HEK293T (cell line): ENCODE measurements at regions not wholly inside any gene's neighbourhood (a gene's known extent, or its start where the extent isn't known, plus 50 kb on each side); places are given as distances from the start of the nearest gene placed in this dataset.

Experiments used
- CTCF ChIA-PET: fragments of 350-600 bp; formaldehyde crosslinking; extraction: SDS; loops from one replicate; lab custom pipeline; 2021; ENCODE audit warnings: antibody characterized with exemption, inconsistent platforms; lab: Yijun Ruan, JAX
- POLR2A ChIA-PET: fragments of 350-600 bp; formaldehyde crosslinking; extraction: SDS; loops from one replicate; lab custom pipeline; 2020; ENCODE audit warnings: antibody characterized with exemption, inconsistent platforms; lab: Yijun Ruan, JAX
- DNase-seq: peaks from one replicate; pipeline ENCODE4 v3.0.0; 2012; ENCODE audit warnings: mixed read lengths; ENCODE audit errors: extremely low spot score
- ARNT ChIP-seq: fragments of 450-650 bp; IDR thresholded peaks from 2 replicates; pipeline ENCODE4 v1.6.1; 2017; ENCODE audit warnings: mild to moderate bottlenecking
- BHLHE40 ChIP-seq: fragments of 450-650 bp; IDR thresholded peaks from 2 replicates; pipeline ENCODE4 v1.6.1; 2016; ENCODE audit warnings: mild to moderate bottlenecking, moderate library complexity, borderline replicate concordance
- CTBP1 ChIP-seq: fragments of 450-650 bp; IDR thresholded peaks from 2 replicates; pipeline ENCODE4 v1.6.1; 2016; ENCODE audit warnings: borderline replicate concordance
- ELF4 ChIP-seq: fragments of 450-650 bp; IDR thresholded peaks from 2 replicates; pipeline ENCODE4 v1.6.1; 2017; ENCODE audit warnings: antibody characterized with exemption
- FOXA1 ChIP-seq: fragments of 450-650 bp; IDR thresholded peaks from 2 replicates; pipeline ENCODE4 v1.6.1; 2016; ENCODE audit warnings: mild to moderate bottlenecking
- FOXK2 ChIP-seq: fragments of 450-650 bp; IDR thresholded peaks from 2 replicates; pipeline ENCODE4 v1.6.1; 2016; ENCODE audit warnings: mild to moderate bottlenecking
- FOXM1 ChIP-seq: fragments of 450-650 bp; IDR thresholded peaks from 2 replicates; pipeline ENCODE4 v1.6.1; 2017; ENCODE audit warnings: mild to moderate bottlenecking, borderline replicate concordance
- HDGF ChIP-seq: fragments of 450-650 bp; IDR thresholded peaks from 2 replicates; pipeline ENCODE4 v1.6.1; 2017; ENCODE audit warnings: antibody characterized with exemption, borderline replicate concordance
- L3MBTL2 ChIP-seq: fragments of 450-650 bp; conservative IDR thresholded peaks from 2 replicates; pipeline ENCODE4 v1.6.1; 2016; ENCODE audit warnings: mild to moderate bottlenecking
- LEF1 ChIP-seq: fragments of 450-650 bp; IDR thresholded peaks from 2 replicates; pipeline ENCODE4 v1.6.1; 2017; ENCODE audit warnings: mild to moderate bottlenecking, borderline replicate concordance
- NFRKB ChIP-seq: fragments of 450-650 bp; IDR thresholded peaks from 2 replicates; pipeline ENCODE4 v1.6.1; 2016; ENCODE audit warnings: mild to moderate bottlenecking, moderate library complexity
- PKNOX1 ChIP-seq: fragments of 450-650 bp; IDR thresholded peaks from 2 replicates; pipeline ENCODE4 v1.6.1; 2016
- SP1 ChIP-seq: fragments of 450-650 bp; IDR thresholded peaks from 2 replicates; pipeline ENCODE4 v1.6.1; 2017
- SUZ12 ChIP-seq: fragments of 450-650 bp; IDR thresholded peaks from 2 replicates; pipeline ENCODE4 v1.6.1; 2016; ENCODE audit warnings: mild to moderate bottlenecking
- TARDBP ChIP-seq: fragments of 450-650 bp; IDR thresholded peaks from 2 replicates; pipeline ENCODE4 v1.6.1; 2016
- ZNF384 ChIP-seq: fragments of 450-650 bp; IDR thresholded peaks from 2 replicates; pipeline ENCODE4 v1.6.1; 2016

GRCh38 chr12:67803278-67803993 is 154.9 kb downstream of the DYRK2 start:
- CTCF ChIA-PET, result no interaction called here
- no peak for TF ChIP-seq ELF4
- DNase-seq, result no peak
- POLR2A ChIA-PET, result no interaction called here

DNA sequence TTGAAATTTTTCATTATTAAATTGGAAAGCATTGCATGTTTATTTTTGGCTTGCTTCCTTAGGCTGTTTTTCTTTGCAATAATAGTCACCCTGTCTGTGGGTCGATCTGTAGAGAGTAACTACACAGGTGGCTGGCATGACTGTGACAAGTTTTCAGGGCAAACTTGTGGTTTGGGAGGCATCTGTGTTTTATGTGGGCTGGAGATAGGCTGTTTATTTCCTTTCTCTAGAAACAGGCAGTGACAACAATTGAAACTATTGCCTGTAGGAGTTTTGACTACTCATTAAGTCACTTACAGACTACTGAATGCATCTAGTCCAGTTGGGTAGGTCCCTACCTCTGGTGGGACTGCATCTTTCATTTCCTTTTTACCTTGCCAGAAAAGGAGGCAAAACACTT is 155.6 kb downstream of the DYRK2 start:
- POLR2A ChIA-PET, result no interaction called here
- CTCF ChIA-PET, result no interaction called here
- no peak for DNase-seq
- TF ChIP-seq ARNT, result no peak
- no peak for TF ChIP-seq LEF1
- TF ChIP-seq HDGF, result no peak
- TF ChIP-seq FOXA1, result no peak
- TF ChIP-seq SUZ12, result no peak
- no peak for TF ChIP-seq ZNF384
- TF ChIP-seq L3MBTL2, result no peak
- TF ChIP-seq TARDBP, result no peak
- TF ChIP-seq BHLHE40, result no peak
- no peak for TF ChIP-seq ELF4
- TF ChIP-seq PKNOX1, result no peak
- no peak for TF ChIP-seq FOXM1
- TF ChIP-seq NFRKB, result no peak
- TF ChIP-seq FOXK2, result no peak
- no peak for TF ChIP-seq CTBP1
- TF ChIP-seq SP1, result no peak

- TF ChIP-seq HDGF, result no peak
- TF ChIP-seq PKNOX1, result no peak
- no peak for TF ChIP-seq SP1
- TF ChIP-seq LEF1, result no peak
- no peak for TF ChIP-seq ZNF384
- TF ChIP-seq FOXK2, result no peak
- TF ChIP-seq NFRKB, result no peak
- no peak for TF ChIP-seq CTBP1
- no peak for TF ChIP-seq SUZ12
- TF ChIP-seq ARNT, result no peak
- no peak for TF ChIP-seq ELF4
- TF ChIP-seq FOXM1, result no peak
- TF ChIP-seq FOXA1, result no peak
- ChIA-PET POLR2A (no interaction called here), CTCF (interaction anchor here (0.7 kb wide), 1 partner anchor 13 kb away, joined by 3 read pairs; no protein-coding TSS in a partner anchor)
Observed at GRCh38 chr12:67807814-67808213, 159.3 kb downstream of the DYRK2 start.

GRCh38 chr12:67810166-67810565 is 161.6 kb downstream of the DYRK2 start:
- TF ChIP-seq ELF4 (no peak), FOXK2 (no peak), FOXA1 (no peak), ARNT (no peak), SP1 (no peak), SUZ12 (no peak), PKNOX1 (no peak), BHLHE40 (no peak), NFRKB (no peak), L3MBTL2 (no peak), TARDBP (no peak), LEF1 (no peak), FOXM1 (no peak), CTBP1 (no peak)
- ChIA-PET POLR2A (no interaction called here), CTCF (no interaction called here)
- no peak for DNase-seq

More at GRCh38 chr12:67807814-67808213, 159.3 kb downstream of the DYRK2 start:
- DNase-seq, result no peak

- ChIA-PET POLR2A (no interaction called here), CTCF (no interaction called here)
- TF ChIP-seq FOXK2 (no peak), FOXM1 (no peak), FOXA1 (no peak), L3MBTL2 (no peak), ELF4 (no peak), CTBP1 (no peak), ARNT (no peak), ZNF384 (no peak)
- no peak for DNase-seq
Observed at GRCh38 chr12:67811437-67812361, 163.2 kb downstream of the DYRK2 start.

GRCh38 chr12:67813456-67813904 is 164.9 kb downstream of the DYRK2 start:
- CTCF ChIA-PET, result no interaction called here
- no peak for TF ChIP-seq FOXM1
- no peak for TF ChIP-seq ARNT
- no peak for DNase-seq
- POLR2A ChIA-PET, result no interaction called here
